Astrocyte (in vitro differentiated cells and primary cell): ENCODE measurements at regions not wholly inside any gene's neighbourhood (a gene's known extent, or its start where the extent isn't known, plus 50 kb on each side); places are given as distances from the start of the nearest gene placed in this dataset.

Experiments used
- EZH2 ChIP-seq: IDR thresholded peaks from 2 replicates; pipeline ENCODE4 v1.6.1; 2012; ENCODE audit warnings: mild to moderate bottlenecking, low read length, inconsistent platforms; ENCODE audit not compliant: insufficient read depth
- TF ChIP-seq, protein P1 (sequence below): IDR thresholded peaks from 2 replicates; pipeline ENCODE4 v1.5.1; 2011; ENCODE audit warnings: low read depth, mild to moderate bottlenecking, inconsistent platforms, low read length, moderate library complexity; ENCODE audit not compliant: insufficient read depth

GRCh38 chr18:72922895-72923294 is 55.1 kb upstream of the NETO1 start:
- TF ChIP-seq, protein P1, sequence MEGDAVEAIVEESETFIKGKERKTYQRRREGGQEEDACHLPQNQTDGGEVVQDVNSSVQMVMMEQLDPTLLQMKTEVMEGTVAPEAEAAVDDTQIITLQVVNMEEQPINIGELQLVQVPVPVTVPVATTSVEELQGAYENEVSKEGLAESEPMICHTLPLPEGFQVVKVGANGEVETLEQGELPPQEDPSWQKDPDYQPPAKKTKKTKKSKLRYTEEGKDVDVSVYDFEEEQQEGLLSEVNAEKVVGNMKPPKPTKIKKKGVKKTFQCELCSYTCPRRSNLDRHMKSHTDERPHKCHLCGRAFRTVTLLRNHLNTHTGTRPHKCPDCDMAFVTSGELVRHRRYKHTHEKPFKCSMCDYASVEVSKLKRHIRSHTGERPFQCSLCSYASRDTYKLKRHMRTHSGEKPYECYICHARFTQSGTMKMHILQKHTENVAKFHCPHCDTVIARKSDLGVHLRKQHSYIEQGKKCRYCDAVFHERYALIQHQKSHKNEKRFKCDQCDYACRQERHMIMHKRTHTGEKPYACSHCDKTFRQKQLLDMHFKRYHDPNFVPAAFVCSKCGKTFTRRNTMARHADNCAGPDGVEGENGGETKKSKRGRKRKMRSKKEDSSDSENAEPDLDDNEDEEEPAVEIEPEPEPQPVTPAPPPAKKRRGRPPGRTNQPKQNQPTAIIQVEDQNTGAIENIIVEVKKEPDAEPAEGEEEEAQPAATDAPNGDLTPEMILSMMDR: no peak
- TF ChIP-seq EZH2: no peak
